Nephron progenitor cell (in vitro differentiated cells): ENCODE measurements at regions not wholly inside any gene's neighbourhood (a gene's known extent, or its start where the extent isn't known, plus 50 kb on each side); places are given as distances from the start of the nearest gene placed in this dataset.

Source experiments
- DNase-seq: peaks from one replicate; pipeline ENCODE4 v3.0.0; 2021
- H3K27ac Mint-ChIP-seq: 2 replicates; pipeline ENCODE4 v1.8.0; 2021; ENCODE audit warnings: mild to moderate bottlenecking, moderate library complexity, mixed read lengths
- H3K27me3 Mint-ChIP-seq: 2 replicates; pipeline ENCODE4 v1.8.0; 2021; ENCODE audit warnings: mild to moderate bottlenecking, low read depth, mixed read lengths; ENCODE audit not compliant: poor library complexity
- H3K36me3 Mint-ChIP-seq: 2 replicates; pipeline ENCODE4 v1.8.0; 2021; ENCODE audit warnings: low read depth, mixed read lengths
- H3K4me1 Mint-ChIP-seq: 2 replicates; pipeline ENCODE4 v1.8.0; 2021; ENCODE audit warnings: mixed read lengths
- H3K4me3 Mint-ChIP-seq: 2 replicates; pipeline ENCODE4 v1.8.0; 2021; ENCODE audit warnings: mild to moderate bottlenecking, moderate library complexity, mixed read lengths
- H3K9me3 Mint-ChIP-seq: 2 replicates; pipeline ENCODE4 v1.8.0; 2021; ENCODE audit warnings: mild to moderate bottlenecking, moderate library complexity, mixed read lengths
- CTCF ChIP-seq: fragments of 200-600 bp; sonication (generic); IDR thresholded peaks from 2 replicates; pipeline ENCODE4 v1.5.0; 2021; ENCODE audit warnings: antibody characterized with exemption

DNA sequence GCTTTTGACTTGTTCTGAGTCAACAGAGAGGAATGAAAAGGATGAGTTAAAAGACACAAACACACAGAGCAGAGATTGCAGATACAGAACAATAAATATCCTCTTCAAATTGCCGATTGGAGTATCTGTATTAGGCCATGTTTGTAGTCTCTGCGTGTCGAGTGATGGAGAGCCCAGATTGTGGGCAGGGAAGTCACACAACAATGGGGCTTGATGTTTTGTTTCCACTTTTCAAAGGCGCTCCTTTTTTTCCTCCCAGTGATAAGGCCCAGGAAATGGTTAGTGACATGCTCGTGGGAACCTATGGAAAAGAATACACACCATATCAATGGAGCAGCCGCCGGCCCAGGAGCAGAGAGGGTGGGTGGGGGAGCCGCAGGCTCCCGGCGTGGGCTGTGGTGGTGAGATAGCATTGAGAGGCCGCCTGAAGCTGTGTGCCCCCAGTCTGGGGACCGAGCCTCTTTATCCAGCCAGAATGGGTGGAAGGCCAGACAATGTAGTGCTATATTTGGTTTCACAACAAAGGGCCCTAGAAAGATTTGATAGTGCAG lies 555.9 kb downstream of the INSC start:
- H3K27me3 Mint-ChIP-seq: peaks cover 5% of the 10 kb centered on the region
- no peak for TF ChIP-seq CTCF
- no peak overlapping the region for H3K4me3 Mint-ChIP-seq
- no peak for DNase-seq
- H3K4me1 Mint-ChIP-seq: no peaks in the 10 kb centered on the region
- no peak overlapping the region for H3K27ac Mint-ChIP-seq
- H3K36me3 Mint-ChIP-seq: no peaks in the 10 kb centered on the region
- H3K9me3 Mint-ChIP-seq: peaks cover 16% of the 10 kb centered on the region

DNA sequence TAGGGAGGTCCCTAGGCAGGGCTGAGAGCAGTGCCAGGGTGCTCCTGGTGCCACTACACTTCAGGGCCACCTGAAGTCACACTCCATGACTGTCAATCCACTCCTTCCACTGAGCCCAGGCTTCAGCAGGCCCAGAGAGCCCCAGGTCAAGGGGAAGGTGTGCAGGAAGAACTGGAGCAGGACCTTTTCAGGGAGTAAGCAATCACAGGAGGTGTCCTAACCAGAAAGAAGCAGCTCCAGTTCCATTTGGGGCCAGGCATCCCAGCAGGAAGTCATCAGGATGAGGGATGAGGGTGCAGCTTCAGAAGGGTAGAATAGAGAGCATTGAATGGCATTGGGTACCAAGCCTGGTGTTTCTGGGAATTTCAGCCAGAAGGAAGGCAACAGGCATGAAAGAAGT lies 556.5 kb downstream of the INSC start:
- Mint-ChIP-seq H3K36me3 (peaks cover 1% of the 10 kb centered on the region), H3K9me3 (peaks cover 23% of the 10 kb centered on the region), H3K27me3 (peaks cover 5% of the 10 kb centered on the region), H3K27ac (no peak overlapping the region), H3K4me1 (no peaks in the 10 kb centered on the region), H3K4me3 (no peak overlapping the region)
- no peak for DNase-seq
- no peak for TF ChIP-seq CTCF

DNA sequence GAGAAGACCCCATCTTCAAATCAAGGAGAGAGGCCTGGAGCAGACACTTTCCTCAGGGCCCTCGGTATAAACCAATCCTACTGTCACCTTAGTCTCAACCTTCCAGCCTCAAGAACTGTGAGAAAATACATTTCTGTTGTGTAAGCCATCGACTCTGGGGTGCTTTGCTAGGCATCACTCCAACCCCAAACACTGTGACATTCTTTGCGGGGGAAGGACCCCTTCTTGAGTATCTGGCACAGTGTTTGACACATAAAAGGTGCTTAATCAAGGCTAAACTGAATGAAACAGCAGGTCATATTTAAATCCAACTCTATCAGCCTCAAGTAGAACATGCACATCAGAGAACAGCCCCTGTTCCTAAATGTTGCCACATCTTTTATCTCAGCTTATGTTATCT lies 558.1 kb downstream of the INSC start:
- no peak overlapping the region for H3K27ac Mint-ChIP-seq
- H3K4me3 Mint-ChIP-seq: no peak overlapping the region
- H3K4me1 Mint-ChIP-seq: no peaks in the 10 kb centered on the region
- H3K27me3 Mint-ChIP-seq: peaks cover 5% of the 10 kb centered on the region
- DNase-seq: no peak
- H3K36me3 Mint-ChIP-seq: peaks cover 17% of the 10 kb centered on the region
- no peak for TF ChIP-seq CTCF
- H3K9me3 Mint-ChIP-seq: peaks cover 35% of the 10 kb centered on the region

DNA sequence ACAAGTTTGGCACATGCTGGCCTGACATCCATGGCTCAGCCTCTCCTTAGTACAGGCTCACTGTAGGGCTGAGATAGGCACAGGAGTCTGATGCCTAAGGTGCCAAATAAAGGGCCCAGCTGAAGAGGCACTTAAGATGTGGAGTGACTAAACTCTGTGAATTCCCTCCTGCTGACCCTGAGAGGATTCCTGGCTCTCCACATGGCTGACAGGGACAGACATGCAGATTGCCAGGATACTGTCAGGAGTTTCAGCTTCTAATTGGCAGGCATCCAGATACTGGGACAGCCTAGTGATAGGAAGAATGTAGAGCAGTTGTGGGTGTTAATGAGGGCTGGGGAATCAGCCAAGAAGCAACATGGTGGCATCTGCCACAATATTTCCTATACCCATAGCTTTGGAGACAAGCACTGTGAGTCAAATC lies 558.7 kb downstream of the INSC start:
- no peak for TF ChIP-seq CTCF
- Mint-ChIP-seq H3K4me3 (no peak overlapping the region), H3K9me3 (peaks cover 36% of the 10 kb centered on the region), H3K27me3 (peaks cover 5% of the 10 kb centered on the region), H3K36me3 (peaks cover 17% of the 10 kb centered on the region), H3K4me1 (no peaks in the 10 kb centered on the region), H3K27ac (no peak overlapping the region)
- no peak for DNase-seq

DNA sequence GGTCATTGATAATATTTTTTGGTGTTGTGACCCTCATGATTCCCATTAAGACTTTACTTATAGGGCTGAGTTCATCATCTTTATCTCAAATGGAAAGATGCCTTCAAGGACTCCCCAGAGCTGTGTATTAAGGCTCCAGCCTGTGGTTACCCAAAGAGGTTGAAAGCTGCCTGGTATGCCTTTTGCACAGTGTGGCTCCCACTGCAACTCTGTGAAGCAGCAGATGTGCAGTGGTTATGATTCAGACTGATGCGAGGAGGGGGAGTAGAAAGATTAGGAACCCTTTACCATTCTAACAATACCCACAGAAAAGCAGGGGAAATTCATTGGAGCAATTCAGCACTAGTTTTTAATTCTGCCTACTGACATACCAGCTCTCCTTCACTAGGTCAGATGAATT lies 560.0 kb downstream of the INSC start:
- Mint-ChIP-seq H3K4me3 (no peak overlapping the region), H3K4me1 (no peaks in the 10 kb centered on the region), H3K36me3 (peaks cover 17% of the 10 kb centered on the region), H3K27me3 (peaks cover 5% of the 10 kb centered on the region), H3K27ac (no peak overlapping the region), H3K9me3 (peaks cover 45% of the 10 kb centered on the region)
- no peak for TF ChIP-seq CTCF
- no peak for DNase-seq

- Mint-ChIP-seq H3K27ac (no peak overlapping the region), H3K27me3 (peaks cover 5% of the 10 kb centered on the region), H3K36me3 (peaks cover 17% of the 10 kb centered on the region), H3K4me3 (no peak overlapping the region), H3K9me3 (peaks cover 45% of the 10 kb centered on the region), H3K4me1 (no peaks in the 10 kb centered on the region)
- DNase-seq: no peak
- TF ChIP-seq CTCF: no peak
These were observed 561.0 kb downstream of the INSC start for GRCh38 chr11:15675683-15676082.
